GM06990 (cell line): ENCODE measurements at regions not wholly inside any gene's neighbourhood (a gene's known extent, or its start where the extent isn't known, plus 50 kb on each side); places are given as distances from the start of the nearest gene placed in this dataset.

Experiments
- DNase-seq: peaks from one replicate; pipeline ENCODE4 v3.0.0-alpha.2; 2011; ENCODE audit not compliant: insufficient read length; ENCODE audit errors: extremely low read depth
- H3K27me3 ChIP-seq: replicated peaks from 2 replicates; pipeline ENCODE4 v1.6.0; 2011; ENCODE audit warnings: low read length; ENCODE audit not compliant: control insufficient read depth, insufficient read depth
- H3K36me3 ChIP-seq: 2 replicates; pipeline ENCODE4 v1.5.1; 2011; ENCODE audit warnings: low read length; ENCODE audit not compliant: control insufficient read depth, insufficient read depth
- H3K4me3 ChIP-seq: replicated peaks from 2 replicates; pipeline ENCODE4 v1.5.1; 2011; ENCODE audit warnings: low read depth, mild to moderate bottlenecking, control low read depth, low read length
- TF ChIP-seq, protein P1 (sequence below): IDR thresholded peaks from 2 replicates; pipeline ENCODE4 v1.5.1; 2011; ENCODE audit warnings: low read length, control low read depth, mild to moderate bottlenecking, inconsistent platforms; ENCODE audit not compliant: insufficient read depth, poor library complexity, severe bottlenecking

DNA sequence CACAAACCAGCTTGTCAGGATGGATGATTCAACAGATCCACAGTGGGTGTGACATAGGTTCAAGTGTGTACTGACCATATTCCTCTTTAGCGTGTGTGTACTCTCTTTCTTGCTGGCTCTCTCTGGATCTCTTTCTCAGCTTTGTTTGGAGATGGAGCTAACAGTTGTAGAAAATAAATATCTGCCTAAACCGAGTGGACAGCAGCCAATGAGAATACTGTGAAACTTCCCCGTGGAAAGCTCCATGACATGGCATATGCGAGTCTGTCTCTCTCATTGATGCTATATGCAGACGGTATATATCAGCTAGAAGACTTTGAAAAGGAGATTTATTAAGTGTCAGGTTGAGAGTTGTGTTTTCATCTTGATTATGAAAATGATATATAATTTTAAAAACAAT lies 406.5 kb upstream of the SUCLG2 start:
- no peak for DNase-seq
- TF ChIP-seq, protein P1, sequence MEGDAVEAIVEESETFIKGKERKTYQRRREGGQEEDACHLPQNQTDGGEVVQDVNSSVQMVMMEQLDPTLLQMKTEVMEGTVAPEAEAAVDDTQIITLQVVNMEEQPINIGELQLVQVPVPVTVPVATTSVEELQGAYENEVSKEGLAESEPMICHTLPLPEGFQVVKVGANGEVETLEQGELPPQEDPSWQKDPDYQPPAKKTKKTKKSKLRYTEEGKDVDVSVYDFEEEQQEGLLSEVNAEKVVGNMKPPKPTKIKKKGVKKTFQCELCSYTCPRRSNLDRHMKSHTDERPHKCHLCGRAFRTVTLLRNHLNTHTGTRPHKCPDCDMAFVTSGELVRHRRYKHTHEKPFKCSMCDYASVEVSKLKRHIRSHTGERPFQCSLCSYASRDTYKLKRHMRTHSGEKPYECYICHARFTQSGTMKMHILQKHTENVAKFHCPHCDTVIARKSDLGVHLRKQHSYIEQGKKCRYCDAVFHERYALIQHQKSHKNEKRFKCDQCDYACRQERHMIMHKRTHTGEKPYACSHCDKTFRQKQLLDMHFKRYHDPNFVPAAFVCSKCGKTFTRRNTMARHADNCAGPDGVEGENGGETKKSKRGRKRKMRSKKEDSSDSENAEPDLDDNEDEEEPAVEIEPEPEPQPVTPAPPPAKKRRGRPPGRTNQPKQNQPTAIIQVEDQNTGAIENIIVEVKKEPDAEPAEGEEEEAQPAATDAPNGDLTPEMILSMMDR: no peak

DNA sequence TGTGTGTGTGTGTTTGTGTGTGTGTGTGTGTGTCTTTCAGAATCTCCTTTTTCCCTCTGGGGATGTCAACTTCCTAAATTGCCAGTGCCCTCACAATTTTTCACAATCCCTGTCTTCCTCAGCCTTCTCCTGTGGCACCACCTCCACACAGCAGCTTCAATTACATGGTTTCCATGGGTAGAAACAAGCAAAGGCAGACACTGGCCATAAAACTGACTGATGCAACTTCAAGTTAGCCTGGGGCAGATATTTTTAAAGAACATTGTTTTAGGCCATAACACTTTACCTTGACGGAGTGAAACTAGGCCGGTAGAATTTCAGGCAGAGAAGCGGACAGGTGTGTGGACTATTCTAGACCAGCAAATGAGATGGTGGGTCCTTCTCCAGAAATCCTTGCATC lies 405.8 kb upstream of the SUCLG2 start:
- TF ChIP-seq, protein P1: no peak
- Histone ChIP-seq H3K27me3 (no peaks in the 10 kb centered on the region), H3K4me3 (no peak overlapping the region), H3K36me3 (no peaks in the 10 kb centered on the region)
- no peak for DNase-seq

More for the DNA sequence above, 406.5 kb upstream of the SUCLG2 start:
- H3K4me3 ChIP-seq: no peak overlapping the region
- H3K27me3 ChIP-seq: no peaks in the 10 kb centered on the region
- H3K36me3 ChIP-seq: no peaks in the 10 kb centered on the region

DNA sequence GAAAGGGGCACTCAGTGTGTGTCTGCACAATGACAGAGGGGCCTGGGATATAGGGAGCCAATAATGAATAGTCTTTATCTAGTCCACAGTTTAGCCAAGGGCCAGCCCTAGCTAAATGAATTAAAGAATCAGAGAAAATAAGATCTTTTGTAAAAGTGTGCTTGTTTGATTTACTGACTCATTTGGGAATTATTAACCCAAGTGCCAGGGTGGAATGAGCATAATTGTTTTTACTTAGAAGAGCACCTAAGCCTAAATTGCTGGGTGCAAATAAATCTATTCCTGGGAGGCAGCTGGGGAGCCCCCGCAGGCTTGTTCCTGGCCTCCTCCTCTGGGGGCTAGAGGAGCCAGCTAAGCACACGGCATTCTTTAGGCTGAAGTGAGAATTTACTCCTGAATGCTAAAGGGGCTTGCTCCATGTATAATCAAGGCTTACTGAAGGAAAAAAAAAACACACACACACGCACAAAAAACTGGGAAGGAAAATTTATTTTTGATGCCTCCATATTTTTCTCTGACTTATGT lies 405.3 kb upstream of the SUCLG2 start:
- Histone ChIP-seq H3K36me3 (no peaks in the 10 kb centered on the region), H3K4me3 (no peak overlapping the region), H3K27me3 (no peaks in the 10 kb centered on the region)
- no peak for DNase-seq
- TF ChIP-seq, protein P1: no peak

DNA sequence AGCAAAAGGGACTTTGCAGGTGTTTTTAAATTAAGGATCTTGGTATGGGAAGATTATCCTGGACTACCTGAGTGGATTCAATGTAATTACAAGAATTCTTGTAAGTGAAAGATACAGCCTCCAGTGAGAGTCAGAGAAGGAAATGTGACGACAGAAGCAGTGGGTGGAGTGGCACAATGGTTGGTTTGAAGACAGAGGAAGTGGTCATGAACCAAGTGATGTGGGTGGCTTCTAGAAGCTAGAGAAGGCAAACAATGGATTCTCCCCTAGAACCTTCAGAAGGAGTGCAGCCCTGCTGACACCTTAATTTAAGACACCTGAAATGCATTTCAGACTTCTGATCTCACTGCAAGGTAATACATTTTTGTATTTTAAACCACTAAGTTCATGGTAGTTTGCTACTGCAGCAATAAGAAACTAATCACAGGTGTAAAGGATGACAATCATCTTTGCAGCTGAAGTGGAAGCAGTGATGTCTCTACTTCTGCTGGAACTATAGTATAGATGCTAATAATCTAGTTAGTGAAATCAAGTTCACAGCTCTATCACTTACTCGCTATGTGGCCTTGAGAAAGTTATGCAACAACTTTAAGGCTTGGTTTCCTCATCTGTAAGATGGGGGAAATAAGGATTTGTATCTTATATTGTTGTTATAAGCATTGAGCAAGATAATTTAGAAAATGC lies 403.4 kb upstream of the SUCLG2 start:
- no peaks in the 10 kb centered on the region for H3K27me3 ChIP-seq

DNA sequence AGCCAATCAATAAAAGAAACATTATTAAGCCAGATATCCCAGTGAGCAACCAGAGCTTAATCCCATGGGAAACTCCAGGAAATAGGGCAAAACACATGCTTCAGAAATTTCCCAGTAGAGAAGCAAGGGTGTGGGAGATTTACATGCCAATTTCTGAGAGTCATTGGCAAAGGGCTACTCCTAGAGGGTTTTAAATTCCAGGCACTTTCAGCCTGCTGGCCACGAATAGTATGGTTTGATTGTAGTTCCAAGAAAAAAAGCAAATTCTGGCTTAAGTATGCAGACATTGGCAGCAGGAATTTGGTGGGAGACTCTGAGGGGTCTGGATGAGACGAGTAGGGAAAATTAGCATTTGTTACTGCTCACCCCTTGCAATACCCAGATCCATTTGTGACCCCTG lies 402.1 kb upstream of the SUCLG2 start:
- Histone ChIP-seq H3K27me3 (no peaks in the 10 kb centered on the region), H3K4me3 (no peak overlapping the region), H3K36me3 (no peaks in the 10 kb centered on the region)
- DNase-seq: no peak
- TF ChIP-seq, protein P1: no peak

More for the DNA sequence above, 403.4 kb upstream of the SUCLG2 start:
- H3K36me3 ChIP-seq: no peaks in the 10 kb centered on the region
- H3K4me3 ChIP-seq: no peak overlapping the region
- DNase-seq: no peak
- TF ChIP-seq, protein P1: no peak
